Jurkat, Clone E6-1 (cell line): ENCODE measurements at regions not wholly inside any gene's neighbourhood (a gene's known extent, or its start where the extent isn't known, plus 50 kb on each side); places are given as distances from the start of the nearest gene placed in this dataset.
"Not testable (repeated sequence)": the region's sequence is repeated elsewhere in the genome, so short reads cannot be mapped to it uniquely, and the experiment has no call there.

Source experiments
- DNase-seq: peaks from one replicate; pipeline ENCODE4 v3.0.0-alpha.2; 2011; ENCODE audit warnings: low read depth, low spot score
- H3K4me3 ChIP-seq: 2 replicates; pipeline ENCODE4 v1.5.1; 2011; ENCODE audit warnings: mild to moderate bottlenecking, low read length, control low read depth, moderate library complexity

DNA sequence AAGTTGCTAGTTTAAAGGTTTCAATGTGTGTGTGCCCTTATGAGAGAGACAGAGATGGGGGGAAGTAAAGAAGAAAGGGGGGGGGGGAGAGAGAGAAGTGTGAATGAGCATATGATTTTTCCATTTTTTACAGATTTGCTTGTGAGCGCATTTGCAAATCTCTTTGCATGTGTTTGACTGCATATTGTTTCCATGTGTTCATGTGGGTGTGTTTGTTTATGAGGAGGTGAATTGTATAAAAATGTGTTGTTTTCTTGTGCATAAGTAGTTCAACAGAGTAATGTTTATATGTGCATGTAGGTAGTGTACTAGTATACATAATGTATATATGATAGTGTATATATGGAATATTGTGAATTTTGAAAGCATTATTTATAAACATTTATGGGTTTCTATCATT is 205.9 kb upstream of the SPAG17 start:
- no peak for DNase-seq
- no peak overlapping the region for H3K4me3 ChIP-seq

DNA sequence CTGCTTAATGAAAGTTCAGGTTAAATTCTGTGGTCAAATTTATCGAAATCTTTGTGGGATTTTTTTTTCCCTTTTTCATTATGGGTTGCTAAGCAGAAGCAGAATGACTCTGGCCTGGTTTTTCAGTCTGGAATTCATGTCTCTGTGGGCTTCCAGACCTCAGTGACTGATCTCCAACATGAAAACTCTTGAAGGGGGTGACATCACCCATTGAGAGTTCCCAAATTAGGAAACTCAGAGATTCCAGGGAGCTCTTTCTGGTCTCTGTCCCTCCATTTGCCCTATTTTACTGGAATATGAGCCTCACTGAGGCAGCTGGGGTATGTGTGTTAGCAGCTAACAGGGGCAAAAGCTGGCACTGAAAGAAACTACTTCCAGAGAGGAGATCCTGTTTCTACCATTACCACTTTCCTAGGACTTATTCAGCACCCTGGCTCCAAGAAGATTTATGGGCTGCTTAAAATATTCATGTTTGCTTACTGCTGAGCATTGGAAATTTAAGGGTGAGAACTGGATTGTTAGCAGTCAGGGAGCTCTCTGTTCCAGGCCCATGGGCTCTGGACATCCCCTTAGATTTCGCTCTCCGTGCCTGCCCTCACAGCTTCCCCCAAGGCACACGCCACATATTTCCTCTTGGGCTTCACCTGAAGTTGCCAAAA is 203.4 kb upstream of the SPAG17 start:
- H3K4me3 ChIP-seq: no peak overlapping the region
- no peak for DNase-seq

DNA sequence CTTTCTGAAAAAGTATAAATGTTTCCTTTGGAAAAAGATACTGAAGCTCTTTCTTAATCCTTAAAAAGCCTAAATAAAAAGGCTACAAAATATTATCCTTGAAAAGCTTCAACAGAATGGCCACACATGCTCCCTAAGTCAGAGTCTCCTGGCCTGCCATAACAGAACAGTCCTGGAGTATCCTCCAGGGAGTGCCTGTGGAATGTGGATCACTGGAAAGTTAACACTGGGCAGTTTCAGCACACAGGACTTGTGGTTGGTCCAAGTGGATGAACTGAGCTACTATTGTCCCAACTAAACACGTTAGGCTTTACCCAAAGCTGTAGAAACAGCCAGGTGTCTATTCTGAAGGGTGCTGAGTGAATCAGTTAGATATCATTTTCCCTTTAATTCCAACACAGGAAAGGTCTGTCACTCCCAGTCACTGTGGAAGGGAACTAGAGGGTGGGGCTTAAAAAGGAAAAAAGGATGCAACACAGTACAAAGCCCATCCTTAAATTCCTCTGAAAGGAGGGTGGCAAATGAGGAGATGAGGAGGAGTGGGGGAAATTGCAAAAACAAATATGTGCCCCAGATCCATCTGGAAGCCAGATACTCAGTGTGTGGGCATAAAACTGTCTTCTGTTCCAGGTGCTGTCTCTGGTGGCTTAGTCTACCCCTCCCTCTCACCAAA is 196.3 kb upstream of the SPAG17 start:
- no peak for DNase-seq
- no peak overlapping the region for H3K4me3 ChIP-seq

DNA sequence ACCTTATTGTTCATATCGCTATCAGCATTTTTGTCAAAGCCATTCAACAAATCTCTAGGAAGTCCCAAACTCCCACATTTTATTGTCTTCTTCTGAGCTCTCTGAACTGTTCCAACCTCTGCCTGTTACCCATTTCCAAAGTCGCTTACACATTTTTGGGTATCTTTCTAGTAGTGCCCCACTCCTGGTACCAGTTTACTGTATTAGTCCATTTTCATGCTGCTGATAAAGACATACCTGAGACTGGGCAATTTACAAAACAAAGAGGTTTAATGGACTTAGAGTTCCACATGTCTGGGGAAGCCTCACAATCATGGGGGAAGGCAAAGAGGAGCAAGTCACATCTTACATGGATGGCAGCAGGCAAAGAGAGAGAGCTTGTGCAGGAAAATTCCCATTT is 192.2 kb upstream of the SPAG17 start:
- not testable (repeated sequence) for H3K4me3 ChIP-seq, DNase-seq

DNA sequence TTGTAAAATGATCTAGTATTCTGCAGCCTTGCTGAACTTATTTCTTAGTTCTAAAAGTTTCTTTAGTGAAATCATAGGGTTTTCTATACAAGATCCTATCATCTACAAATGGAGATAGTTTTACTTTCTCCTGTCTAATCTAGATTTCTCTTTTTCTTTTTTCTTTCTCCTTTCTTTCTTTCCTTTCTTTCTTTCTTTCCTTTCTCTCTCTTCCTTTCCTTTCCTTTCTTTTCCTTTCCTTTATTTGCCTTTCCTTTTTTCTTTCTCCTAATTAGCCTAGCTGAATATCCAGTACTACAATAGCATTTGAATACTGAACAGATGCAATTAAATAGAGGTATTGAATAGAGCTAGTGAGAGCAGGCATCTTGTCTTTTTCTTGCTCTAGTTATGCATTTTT is 186.6 kb upstream of the SPAG17 start:
- H3K4me3 ChIP-seq: no peak overlapping the region
- DNase-seq: no peak

DNA sequence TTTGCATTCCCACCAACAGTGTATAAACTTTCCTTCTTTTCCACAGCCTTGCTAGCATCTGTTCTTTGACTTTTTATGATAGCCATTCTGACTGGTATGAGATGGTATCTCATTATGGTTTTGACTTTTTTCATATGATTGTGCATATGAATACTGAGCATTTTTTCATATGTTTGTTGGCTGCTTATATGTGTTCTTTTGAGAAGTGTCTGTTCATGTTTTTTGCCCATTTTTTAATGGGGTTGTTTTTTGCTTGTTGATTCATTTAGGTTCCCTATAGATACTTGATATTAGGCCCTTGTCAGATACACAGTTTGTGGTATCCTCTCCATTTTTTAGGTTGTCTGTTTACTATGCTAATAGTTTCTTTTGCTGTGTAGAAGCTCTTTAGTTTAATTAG is 185.8 kb upstream of the SPAG17 start:
- H3K4me3 ChIP-seq: no peak overlapping the region

DNA sequence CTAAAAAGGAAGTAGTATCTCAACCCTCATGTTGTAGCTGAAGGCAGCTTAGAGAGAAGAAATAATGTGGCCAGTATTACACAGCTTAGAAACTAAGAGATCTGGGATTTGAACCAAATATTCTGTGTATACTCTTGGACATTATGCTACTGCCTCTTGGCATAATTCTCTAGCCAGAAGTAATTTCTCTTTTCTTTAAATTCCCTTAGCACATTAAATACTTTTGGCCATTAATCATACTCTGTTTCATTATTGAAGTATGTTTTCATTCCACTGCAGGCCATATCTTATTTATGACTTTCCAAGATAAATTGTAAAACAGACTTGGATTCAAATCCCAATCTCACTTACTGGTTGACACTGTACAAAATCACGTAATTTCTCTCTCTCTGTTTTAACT is 181.3 kb upstream of the SPAG17 start:
- no peak overlapping the region for H3K4me3 ChIP-seq
- DNase-seq: no peak

More for the DNA sequence above, 185.8 kb upstream of the SPAG17 start:
- DNase-seq: no peak

DNA sequence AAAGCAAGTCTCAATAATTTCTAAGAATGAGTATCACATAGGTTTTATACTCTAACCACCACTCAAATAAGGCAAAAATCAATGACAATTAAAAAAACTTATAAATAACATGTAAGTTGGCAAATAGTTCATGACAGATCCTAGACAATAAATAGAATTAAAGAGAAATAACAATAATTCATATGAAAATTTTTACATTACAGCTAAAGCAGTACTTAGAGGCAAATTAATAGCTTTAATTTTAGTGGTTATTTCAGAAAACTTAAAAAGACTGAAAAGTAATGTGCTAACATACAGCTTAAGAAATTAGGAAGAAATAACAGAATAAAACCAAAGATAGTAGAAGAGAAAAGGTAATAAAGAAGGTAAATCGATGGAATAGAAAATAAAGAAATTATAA is 179.9 kb upstream of the SPAG17 start:
- H3K4me3 ChIP-seq: no peak overlapping the region
- DNase-seq: no peak

DNA sequence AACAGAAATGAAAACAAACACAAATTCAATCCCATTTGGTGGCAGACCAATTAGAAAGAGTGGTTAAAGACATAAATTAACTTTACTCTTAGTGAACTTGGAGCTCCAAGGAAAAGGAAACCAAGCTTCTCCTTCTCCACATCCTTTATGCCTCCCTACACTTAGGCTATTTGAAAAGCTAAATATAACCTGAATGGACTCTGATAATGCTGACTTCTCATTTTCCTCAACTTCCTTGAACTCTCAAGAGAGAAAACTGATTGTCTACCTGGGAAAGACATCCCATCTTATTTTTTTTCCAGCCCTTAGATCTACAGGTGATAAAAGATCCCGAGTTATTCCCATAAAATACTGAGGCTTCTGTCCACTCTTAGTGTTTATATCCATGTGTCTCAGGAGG is 178.4 kb upstream of the SPAG17 start:
- no peak overlapping the region for H3K4me3 ChIP-seq
- DNase-seq: no peak

DNA sequence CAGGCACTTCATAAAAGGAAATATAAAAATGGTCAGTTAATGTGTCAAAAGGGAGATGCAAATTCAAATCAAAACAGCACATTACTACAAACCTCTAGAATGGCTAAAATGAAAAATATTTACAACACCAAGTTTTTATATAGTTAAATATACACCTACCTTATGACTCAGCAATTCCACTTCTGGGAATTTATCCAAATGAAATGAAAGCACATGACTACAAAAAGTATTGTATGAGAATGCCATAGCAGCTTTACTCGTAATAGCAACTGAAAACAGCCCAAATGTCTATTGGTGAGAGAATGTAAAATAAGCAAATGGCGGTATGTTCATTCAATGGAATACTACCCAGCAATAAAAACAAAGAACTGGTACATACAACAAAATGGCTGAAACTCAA is 175.8 kb upstream of the SPAG17 start:
- H3K4me3 ChIP-seq: no peak overlapping the region
- no peak for DNase-seq

DNA sequence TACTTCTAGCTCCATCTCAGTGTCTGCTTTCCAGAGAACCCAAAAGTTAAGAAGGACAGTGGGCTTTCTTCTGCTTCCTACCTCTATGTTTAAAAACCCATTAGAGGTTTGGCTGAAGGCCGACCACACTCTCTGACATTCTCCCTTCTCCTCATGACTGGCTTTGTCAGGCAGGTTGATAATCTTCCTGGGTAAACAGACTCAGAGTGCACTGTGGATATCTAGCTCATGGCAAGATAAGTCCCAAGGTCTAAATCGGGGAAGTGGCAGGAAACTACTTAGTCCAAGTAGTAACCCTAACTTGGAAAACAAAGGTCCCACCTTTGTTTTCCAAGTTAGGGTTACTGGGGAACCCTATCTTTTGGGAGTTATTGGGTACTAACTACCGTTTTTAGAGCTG is 161.9 kb upstream of the SPAG17 start:
- H3K4me3 ChIP-seq: no peak overlapping the region
- DNase-seq: no peak

DNA sequence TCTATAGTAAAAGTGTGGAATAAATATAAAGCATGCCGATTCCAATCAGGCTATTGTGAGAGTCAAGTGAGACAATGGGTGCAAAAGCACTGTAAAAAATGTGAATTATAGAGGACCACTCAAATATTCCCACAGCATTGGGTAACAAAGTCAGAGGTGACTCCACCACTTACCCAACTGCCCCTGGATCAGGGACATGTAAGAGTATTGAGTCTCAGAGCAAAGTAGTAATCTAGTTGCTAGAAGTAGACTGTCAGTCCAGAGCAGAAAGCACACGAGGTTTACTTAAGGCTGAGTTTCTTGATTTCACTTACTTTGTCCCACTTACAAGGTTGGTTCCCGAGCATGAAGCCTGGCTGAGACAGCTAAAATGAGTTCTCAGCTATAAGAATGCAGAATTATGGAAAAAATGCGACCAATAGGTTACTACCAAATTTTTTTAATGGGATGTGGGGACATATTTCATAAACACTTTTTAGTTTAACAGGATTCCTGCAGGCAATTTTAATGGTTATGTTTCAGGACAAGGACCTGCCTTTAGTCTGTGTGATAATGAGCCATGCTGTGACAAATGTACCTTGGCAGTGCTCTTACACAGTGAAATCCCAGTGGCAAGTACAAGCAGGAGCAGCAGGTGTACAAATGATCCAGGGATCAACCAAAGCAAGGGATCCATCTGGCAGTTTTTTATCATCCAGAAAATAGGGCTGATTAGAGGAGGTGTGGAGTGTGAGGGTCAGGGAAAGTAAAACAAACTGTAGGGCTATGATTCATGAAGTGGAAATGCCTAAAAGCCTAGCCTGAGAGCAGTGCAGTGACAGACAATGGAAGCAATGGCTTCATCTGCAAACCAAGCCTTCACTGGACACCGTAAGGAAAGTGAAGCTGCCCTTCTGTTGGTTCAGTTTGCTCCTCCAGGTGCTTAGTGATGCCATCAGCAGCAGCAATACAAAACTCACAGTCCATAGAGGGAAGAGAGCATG is 156.2 kb upstream of the SPAG17 start:
- DNase-seq: no peak
- no peak overlapping the region for H3K4me3 ChIP-seq

DNA sequence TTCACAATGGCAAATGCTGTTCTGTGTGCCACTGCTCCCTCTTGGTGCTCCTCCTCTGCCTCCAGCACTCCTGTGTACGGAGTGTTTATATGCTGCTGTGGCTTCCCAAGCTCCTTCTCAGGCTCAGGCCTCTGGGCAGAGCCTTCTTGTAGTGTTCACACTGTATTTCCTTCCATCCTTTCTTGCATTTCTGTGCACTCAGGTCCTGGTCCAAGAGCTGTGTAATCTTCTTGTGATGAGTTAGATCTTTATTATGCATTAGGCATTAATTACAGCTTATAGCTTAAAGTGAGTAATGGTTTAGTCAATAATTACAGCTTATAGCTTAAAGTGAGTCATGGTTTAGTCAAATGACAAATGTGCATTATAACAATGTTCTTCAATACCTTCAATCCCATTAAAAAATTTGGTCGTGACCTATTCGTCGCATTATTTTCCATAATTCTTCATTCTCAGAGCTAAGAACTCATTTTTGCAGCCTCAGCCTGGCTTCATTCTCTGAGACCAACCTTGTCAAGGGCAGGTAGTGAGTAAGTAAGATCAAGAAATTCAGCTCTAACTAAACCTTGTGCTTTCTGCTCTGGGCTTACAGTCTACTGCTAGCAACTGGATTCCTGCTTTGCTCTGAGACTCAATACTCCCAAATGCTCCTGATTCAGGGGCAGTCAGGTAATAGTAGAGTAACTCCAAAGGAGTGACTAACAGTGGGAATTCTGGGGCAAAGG is 154.5 kb upstream of the SPAG17 start:
- no peak overlapping the region for H3K4me3 ChIP-seq

DNA sequence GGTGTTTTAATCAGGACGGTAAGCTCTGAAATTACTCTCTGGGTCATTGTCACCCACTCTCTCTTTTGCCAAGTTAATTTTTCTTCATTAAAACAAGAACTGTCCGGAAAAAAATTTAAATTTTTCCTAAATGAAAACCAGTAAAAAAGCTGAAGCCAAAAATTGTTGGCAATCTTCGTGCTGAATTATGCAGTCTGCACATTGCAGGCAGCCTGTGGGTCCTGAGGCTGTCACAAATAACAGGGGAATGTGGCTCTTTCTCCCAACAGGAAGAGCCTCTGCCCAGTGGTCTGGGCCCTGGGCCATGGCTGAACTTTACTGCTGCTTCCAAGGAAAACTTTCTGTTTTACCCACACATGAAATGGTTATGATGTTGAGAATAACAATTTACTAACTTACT is 153.9 kb upstream of the SPAG17 start:
- no peak overlapping the region for H3K4me3 ChIP-seq
- no peak for DNase-seq

More for the DNA sequence above, 154.5 kb upstream of the SPAG17 start:
- DNase-seq: no peak

DNA sequence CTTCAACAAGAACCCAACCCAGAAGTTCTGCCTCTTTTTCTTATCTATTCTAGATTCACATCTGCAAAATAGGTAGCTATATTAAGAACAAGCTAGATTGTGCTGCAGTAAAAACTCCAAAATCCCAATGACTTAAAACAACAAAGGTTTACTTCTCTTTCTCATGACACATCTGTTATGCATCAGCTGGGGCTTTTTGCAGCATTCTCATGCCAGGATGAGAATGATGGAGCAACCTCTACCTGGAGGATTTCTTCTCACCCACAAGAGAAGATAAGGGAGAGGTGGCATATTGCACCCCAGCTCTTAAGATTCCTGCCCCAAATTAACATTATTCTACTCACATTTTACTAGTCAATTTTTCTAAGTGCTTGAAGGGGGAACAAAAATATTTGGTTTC is 152.3 kb upstream of the SPAG17 start:
- no peak for DNase-seq
- H3K4me3 ChIP-seq: no peak overlapping the region

DNA sequence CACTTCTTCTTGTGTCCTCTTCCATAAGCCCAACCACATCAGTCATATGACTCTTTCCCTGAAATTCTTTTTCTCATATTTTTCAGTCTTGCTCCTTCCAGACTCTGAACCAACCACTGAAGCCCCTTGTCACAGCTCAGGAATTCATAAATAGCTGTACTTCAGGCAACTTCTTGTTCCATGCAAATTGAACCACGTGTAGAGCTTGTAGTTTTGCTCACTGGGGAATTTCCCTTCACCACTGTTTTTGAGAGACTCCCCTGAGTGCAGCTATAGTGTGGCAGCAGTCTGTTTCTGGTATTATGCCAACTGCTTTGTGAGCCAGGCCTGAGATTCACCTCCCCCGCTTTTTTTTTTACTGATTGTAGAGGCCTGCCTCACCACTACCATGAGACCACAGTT is 150.3 kb upstream of the SPAG17 start:
- no peak for DNase-seq
- H3K4me3 ChIP-seq: no peak overlapping the region

DNA sequence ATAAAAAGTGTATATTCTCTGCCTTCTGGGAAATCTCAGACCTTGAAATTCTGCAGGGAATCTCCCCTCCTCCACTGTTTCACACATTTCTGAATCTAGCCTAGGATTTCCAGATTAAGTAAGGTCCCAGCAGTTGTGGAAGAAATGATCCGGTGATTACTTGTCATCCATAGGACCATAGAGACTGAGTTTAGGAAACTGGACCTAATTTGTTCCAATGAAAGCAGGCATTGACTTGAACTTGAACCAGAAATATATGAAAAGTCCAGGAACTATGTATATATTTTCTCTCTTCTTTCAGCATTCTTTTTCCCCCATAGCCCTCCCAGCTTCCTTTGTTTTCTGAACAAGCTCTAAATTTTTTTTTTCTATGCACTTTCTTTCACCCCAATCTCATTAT is 149.5 kb upstream of the SPAG17 start:
- no peak overlapping the region for H3K4me3 ChIP-seq
- no peak for DNase-seq

DNA sequence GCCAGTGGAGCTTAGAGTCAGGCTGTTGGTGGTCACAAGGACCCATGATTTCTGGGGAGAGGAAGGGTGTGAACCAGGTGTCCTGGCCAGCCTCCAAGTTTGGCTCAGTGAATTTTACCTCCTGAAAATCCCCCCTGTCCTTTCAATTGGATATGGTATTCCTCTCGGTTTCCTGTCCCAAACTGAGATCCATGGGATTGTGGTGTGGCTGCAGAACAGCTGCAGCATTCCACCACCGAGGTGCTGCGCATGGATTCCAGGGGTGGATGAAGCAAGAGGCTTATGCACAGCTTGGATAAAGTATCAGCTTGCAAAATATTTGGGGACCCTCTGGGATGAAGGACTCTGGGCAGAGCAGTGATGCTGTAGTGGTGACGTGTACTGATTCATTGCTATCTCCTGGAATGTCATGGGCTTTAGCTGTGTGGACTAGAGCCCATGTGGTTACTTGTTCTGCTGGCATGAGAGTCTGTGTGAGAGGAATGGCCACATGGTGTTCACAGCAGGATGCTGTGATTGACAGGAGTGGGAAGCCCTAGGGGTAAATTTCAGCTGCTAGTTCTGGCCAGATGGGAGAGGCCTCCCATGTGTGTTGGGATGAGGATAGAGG is 148.7 kb upstream of the SPAG17 start:
- no peak for DNase-seq
- H3K4me3 ChIP-seq: no peak overlapping the region
